ENCODE measurements at regions not wholly inside any gene's neighbourhood (a gene's known extent, or its start where the extent isn't known, plus 50 kb on each side); places are given as distances from the start of the nearest gene placed in this dataset.
"Not testable (repeated sequence)": the region's sequence is repeated elsewhere in the genome, so short reads cannot be mapped to it uniquely, and the experiment has no call there.

DNA sequence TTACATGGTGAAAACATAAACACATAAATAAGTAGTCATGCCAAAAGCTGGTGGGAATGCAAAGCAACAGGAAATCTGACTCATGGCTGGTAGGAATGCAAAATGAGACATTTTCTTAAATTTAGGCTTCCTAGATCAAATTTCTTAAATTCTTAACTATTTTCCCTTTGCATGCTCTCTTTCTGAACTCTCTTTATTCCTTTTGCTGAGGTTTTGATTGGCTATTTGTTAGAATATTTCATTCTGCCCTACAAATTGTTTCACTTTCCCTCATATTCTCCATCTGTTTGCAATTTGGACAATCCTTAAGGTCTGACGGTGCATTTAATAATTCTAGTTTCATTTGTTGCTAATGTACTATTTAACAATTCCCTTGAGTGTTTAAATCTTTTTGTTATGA lies 437.5 kb upstream of the RGS17 start:
- DNase-seq, result no peak

DNA sequence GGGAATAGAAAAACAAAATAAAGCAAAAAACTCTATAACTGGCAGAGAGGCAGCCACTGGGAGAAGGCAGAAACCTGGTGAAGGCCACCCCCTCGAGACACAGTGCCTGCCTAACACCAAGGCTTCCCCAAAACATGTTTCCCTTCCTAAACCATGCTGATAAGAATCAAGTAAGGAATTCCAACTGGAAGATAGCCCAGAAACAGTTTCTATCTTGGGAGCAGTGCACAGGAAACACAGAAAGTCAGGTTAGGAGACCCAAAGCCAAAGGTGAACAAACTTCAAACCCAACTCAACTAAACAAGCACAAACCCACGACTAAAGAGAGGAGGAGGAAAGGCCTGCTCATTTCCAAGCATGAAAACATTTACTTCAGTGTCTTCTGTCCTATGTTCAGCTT lies 433.7 kb upstream of the RGS17 start:
- DNase-seq, result no peak

DNA sequence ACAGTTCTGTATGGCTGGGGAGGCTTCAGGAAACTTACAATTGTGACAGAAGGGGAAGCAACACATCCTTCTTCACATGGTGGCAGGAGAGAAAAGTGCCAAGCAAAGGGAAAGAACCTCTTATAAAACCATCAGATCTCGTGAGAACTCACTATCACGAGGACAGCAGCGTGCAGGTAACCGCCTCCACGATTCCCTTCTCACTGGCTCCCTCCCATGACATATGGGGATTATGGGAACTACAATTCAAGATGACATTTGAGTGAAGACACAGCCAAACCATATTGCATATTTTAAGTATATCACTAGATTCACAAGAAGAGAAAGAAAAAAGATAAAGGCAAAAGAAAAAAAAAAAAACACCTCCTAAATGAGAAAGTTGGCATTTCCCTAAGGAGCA lies 431.9 kb upstream of the RGS17 start:
- DNase-seq, result no peak

DNA sequence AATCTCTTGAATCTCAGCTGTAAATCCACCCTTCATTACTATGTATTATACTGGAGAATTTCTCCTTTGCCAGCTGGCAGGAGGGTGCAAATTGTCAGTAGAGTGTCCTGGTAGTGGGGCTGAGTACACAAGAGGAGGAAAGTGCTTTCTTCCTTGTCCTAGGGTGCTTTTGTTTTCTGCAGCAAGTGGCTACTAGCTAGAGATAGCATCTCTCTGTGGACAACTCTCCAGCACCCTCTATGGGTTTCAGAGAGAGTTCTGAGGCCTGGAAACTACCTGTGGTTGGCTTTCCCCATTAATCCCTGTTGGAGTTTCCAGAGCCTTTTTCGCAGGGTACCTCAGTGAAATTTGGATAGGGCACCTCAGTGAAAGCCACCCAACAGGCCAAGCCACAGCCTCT lies 422.5 kb upstream of the RGS17 start:
- DNase-seq, result no peak

DNA sequence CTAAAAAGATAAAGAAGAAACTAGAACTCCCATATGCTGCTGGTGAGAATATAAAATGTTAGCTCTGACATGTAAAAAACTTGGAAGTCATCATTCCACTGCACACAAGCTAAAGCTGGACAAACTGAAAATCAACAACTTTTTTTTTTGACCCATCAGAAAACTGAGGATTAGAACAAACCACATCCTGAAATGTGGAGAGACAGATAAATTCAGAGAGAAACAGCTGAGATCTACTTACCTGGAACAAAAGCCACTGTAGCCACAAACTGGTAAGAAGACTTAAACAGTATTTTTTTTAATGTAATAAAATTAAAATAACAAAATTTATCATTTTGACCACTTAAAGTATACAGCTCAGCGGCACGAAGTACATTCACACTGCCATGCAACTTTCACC lies 408.5 kb upstream of the RGS17 start:
- no peak for DNase-seq

DNA sequence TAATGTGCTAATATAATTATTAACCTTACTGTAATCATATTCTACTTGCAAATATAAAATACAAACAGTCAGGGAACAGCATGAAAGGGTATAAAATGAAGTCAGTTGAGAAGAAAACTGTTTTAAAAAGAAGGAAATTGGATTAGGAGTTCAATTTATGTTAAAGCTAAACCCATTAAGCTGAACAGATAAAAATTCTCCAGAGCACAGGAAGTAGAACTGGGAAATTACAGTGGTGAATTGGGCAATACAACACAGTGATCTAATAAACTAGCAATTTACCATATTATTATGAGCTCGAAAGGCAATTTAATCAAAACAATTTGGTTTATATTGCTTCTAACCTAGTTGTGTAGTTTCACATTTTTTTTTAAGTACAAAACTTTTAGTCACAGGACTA lies 407.4 kb upstream of the RGS17 start:
- no peak for DNase-seq

DNA sequence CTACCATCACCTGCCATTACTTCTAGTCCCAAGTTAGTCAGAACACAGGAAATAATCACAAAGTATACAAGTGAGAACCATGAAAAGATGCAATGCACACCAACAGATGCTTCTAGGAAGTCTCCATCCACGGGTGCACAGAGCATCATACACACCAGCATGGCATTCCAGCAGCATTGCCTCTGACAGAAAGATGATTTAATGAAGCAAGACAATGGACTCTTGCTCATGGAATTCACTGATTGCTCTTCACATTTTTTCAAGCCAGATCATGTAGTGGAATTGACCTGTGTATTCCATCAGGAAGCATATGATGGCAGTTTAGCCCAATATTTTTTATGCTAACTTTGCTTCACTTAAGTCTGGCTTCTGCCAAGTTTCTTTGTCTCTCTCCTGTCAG lies 406.3 kb upstream of the RGS17 start:
- no peak for DNase-seq

DNA sequence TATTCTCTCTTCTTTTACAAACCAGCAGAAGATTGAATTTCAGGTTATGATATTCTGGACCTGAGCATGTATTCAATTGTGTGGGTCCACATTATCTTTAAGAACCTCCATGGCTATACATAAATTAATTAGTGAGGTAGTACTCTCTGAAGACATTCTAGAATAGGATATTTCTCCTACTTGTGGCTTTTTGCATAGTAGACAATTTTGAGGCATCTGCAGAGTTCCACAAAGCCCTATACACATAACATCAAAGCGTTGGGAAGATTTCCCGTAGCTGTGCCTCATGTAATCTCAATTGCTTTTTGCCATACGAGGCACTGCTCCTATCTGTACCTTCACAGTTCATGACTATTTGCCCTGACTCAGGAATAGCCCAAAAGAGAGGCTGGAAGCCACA lies 395.4 kb upstream of the RGS17 start:
- no peak for DNase-seq

DNA sequence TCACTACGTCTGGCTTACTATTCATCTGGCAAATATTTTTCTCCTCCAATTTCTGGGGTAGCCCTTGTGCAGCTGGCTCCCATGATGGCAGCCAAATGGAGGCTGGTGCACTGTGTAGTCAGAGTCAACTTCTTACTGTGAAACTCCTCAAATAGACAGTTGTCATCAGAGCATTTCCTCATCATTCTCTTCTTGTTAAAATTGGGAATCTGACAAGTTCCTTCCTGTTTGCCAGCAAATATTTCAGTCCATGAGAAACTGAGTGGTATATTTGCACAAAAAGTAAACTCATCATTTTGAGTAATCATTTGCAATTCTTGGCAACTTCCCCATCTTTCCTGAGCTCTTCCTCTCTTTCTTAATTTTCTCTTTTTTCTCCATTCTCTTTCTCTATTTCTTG lies 394.9 kb upstream of the RGS17 start:
- no peak for DNase-seq

DNA sequence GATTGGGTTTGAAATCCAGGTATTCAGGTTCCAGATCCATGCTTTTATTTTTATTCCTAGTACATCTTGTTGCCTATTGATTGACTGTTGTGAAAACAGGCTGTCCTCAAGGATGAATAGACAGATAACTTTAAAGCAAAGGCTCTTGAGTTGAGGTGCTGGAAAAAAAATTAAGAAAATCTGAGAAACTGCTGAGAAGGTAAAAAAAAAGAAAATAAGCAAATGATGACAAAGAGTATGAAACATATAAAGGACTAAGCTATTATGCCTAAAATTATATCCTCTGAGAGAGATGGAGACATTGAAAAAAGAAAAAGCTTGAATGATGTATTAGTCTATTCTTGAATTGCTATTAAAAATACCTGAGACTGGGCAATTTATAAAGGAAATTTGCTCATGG lies 392.3 kb upstream of the RGS17 start:
- no peak for DNase-seq

DNA sequence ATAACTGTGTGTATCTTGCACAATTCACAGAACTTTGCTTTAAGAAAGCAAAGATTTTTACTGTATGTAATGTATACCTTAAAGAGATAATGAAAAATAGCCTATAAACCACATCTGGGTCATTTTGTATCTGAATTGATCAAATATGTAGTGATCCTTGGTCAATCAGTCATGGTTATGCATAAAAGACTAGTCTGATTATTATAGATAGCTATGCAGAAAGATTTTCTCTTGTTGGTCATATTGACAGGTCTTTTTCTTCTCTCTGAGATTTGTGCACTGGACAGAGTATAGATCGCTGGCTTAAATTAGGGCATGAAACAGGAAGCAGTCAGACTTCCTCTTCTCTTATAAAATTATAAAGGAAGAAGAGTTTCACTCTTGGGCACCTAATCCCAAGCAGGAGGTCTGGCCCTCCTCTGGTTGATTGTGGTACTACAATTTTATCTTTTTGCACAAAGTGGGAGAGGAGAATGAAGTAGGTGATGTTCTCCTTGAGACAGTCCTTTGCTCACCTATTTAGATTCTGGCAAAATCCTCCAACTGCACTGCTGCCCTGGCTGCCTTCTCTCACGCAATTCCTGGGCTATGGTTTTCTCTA lies 380.9 kb upstream of the RGS17 start:
- DNase-seq, result peak in 2 of 56 donors; percentile 2 to 55

DNA sequence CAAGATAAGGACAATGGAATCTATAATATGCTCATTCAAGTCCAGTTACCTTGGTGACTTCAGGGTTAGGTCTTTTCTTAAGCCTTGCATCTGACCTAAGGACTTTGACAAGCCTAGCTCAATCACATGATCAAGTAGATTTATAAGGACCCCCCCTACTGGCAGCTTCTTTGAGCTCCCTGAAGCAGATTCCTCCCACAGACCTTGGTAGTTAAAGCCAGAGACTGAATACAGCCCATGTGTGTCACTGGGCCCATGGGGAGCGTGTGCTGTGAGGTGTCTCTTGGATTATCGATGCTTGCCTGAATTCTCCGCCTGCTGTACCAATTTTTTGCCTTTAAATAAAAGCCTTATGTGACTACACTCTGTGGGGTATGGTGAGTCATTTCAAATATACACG lies 372.7 kb upstream of the RGS17 start:
- DNase-seq, result no peak

DNA sequence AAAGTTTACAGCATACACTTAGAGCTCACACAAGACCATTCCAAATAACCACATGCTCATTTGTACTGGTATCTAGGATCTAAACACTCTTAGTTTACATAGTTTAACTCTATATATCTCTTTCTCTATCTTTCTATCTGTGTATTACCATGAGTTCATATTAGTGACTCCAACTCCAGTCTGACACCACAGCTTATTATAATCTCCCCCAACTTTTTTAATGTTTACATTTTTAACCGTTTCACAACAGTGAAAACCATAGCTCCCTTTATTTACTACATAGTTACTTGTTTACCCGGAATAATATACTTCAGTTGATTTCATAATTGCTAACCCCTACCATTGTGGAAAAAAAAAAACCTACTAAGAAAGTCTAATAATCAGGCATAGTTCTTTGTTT lies 362.4 kb upstream of the RGS17 start:
- no peak for DNase-seq

DNA sequence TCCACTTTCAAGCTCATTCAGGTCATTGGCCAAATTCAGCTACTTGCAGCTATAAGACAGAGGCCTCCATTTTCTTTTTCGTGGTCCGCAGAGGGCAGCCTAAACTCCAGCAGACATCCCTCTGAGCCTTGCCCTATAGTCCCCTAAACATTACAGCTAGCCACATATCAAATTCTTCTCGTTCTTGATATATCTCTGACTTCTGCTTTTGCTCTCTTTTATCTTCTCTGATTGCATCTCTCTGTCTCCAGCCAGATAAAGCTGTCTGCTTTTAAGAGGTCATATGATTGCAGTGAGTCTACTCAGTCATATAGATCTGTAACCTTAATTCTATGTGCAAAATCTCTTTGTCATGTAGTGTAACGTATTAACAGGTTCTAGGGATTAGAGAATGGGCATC lies 358.4 kb upstream of the RGS17 start:
- DNase-seq, result no peak

DNA sequence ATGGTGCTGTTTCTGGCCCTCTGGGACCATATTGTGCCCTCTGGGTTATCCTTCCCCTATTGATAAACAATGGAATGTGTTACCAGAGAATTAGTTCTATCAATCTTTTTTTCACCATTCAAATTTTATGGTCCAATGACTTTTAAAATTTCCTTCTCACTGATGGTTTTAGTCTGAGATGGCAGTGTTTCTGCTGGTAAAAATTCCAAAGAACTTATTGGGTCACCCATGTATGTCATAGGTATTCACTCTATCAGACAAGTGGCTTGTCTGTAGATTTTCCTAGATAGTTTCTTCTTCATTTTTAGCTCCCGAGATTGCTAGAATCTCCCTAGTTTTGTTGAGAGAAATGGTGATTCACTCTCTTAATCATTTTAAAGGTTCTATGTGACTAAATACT lies 357.2 kb upstream of the RGS17 start:
- no peak for DNase-seq

DNA sequence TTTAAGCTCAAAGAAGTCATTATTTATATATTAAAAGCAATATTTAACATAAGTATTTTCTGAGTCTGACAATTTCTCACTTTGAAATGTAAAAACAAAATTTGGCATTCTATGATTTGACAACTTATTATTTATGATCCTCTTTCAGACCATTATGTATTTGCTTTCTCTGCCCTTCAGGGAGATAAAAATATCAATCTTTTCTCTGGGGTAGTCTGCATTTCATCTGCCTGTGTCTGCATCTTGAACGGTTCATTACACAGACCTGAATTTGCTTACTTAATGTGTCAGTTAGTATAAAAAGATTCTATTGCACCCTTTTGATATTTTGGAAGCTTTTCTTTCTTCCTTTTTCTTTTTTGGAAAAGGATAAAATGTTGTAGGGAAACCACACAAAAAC lies 354.0 kb upstream of the RGS17 start:
- DNase-seq, result no peak

DNA sequence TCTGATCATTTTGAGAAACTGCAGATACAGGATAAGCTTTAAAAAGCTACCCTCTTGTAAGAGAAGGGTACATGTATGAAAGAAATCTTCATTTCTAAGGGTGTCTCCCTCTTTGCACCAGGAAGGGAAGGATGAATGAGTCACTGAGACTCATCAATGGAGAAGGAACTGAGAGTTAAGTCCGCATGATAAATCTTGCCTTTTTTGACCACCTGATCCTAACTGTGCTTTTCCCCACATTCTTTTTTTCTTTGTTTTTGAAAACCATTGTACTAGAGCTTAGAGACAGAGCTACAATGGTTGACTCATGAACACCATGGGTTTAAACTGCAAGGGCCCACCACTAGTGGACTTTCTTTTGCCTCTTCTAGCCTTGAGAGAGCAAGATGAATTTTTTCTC lies 353.0 kb upstream of the RGS17 start:
- DNase-seq, result no peak

DNA sequence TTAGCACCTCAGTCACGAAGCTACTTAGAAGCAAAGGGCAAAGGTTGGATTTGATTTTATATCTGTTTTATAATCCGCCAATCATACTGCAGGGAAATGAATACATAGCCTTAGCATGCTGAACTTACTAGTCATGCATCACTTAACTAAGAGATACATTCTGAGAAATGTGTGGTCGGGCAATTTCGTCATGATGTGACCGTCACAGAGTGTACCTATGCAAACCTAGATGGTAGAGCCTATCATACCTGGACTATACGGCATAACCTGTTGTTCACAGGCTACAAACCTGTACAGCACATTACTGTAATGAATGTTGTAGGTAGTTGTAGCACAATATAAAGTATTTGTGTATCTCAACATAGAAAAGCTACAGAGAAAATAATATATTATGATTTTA lies 345.2 kb upstream of the RGS17 start:
- DNase-seq, result no peak

DNA sequence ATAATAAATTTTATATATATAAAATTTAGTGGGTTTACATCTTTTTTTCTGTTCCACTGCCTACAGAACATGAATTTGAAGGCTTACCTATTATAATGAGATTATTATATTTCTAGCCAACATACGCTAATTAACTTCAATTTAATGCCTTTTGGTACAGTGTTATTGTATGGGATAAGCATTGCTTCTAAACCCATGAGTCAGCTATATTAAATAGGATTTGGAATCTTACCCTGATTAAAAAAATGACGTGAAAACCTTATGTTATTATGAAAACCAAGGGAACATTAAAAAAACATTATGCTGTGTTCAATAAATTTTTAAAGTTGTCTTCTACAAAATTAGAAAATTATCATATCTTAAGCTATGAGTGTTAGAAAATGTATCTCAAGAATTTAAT lies 334.0 kb upstream of the RGS17 start:
- DNase-seq, result no peak

DNA sequence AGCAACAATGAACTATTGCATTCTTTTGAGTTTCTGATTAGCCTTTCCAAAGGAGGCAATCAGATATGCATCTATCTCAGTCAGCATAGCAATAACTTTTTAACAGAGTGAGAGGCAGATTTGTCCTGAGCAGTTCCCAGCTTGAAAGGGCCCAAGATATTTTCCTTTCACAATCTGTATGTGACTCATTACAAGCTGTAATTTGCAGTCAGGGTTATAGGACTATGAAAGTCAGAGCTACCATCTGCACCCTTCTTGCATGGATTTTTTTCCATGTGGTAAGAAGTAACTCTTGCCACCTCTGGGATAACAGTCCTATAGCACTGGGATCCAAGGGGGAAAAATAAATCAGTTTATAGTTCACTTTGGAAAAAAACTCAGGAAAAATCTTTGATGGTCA lies 318.2 kb upstream of the RGS17 start:
- DNase-seq, result no peak

DNA sequence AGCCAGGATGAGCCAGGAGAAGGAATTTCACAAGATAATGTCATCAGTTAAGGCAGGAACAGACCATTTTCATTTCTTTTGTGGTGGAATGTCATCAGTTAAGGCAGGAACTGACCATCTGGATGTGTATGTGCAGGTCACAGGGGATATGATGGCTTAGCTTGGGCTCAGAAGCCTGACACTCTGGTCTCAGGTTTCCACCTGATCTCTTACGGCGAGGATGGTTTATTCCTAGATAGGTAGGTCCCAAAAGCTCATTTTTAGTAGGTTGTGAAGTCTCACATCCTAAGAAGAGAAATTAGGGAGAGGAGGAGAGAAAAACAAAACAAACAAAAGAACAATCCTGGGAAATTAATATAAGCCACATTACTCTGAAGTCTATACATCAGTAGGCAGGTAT lies 311.7 kb upstream of the RGS17 start:
- DNase-seq, result not testable (repeated sequence)

DNA sequence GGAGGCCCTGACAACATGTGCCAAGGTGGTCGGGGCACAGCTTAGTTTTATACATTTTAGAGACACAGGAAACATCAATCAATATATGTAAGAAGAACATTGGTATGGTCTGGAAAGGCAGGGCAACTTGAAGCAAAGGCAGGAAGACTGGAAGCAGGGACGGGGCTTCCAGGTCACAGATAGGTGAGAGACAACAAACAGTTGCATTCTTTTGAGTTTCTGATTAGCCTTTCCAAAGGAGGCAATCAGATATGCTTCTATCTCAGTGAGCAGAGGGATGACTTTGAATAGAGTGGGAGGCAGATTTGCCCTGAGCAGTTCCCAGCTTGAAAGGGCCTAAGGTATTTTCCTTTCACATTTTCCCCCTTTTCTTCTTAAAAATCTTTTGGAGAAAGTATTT lies 311.0 kb upstream of the RGS17 start:
- no peak for DNase-seq

DNA sequence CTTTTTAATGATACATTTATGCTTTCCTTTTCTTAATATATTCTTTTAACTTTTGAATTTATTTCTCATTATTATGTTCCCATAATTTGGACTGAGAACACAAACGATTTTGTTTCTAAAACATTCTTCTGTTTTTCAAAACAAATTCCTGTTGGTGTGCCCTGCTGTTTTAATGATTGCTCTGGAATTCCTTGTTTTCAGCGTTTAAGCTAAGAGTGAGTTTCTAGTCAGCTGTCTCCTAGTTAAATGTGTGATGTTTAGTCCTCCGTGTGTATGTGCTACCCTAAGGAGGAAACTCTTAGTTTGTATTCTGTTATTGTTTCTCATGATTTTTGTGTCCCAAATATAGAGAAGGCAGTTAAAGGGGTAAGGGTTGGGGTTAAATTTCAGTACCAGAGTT lies 306.1 kb upstream of the RGS17 start:
- no peak for DNase-seq

DNA sequence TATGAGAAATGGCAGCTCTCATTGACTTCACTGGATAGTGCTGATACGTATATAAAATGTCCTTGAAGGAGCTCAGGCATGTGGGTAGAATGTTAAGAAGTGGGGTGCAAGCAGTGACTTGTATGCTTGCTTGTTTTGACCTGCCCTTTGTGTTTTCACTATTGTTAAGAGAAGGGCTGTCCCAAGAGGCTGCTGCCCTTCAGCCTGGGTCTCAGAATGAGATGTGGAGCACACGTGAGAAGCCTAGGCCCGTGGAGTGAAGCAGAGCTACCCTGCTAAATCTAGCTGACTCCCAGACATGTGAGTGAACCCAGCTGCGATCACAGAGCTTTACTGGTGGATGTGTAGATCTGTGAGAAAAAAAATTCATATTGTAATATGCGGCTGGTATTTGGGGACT lies 305.3 kb upstream of the RGS17 start:
- DNase-seq, result no peak

DNA sequence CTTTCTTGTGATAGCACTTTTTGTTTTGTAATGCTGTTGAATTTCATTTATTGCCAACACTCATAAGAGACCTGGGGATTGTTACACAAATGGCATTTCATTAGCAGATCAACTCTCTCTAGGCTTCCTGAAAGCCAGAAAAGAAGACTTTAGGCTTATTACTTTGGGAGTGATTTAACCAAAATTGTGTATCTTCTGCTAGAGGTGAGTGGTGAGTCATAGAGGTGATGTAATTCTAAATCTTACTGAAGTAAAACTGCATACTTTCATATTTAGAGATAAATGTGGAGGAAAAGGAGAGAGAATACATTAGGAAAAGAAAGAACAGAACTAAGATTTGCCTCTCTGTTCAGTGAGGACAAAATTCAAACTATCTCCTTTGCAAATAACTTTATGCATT lies 304.7 kb upstream of the RGS17 start:
- DNase-seq, result no peak

All from amygdala (tissue), 56 donors.